Left ventricle myocardium inferior (tissue), 1 donor: ENCODE measurements at regions not wholly inside any gene's neighbourhood (a gene's known extent, or its start where the extent isn't known, plus 50 kb on each side); places are given as distances from the start of the nearest gene placed in this dataset.

Experiments
- DNase-seq: peaks from one replicate; pipeline ENCODE4 v3.0.0-alpha.2; 2020
- H3K27ac ChIP-seq: fragments of 200-600 bp; replicated peaks from 2 replicates; pipeline ENCODE4 v1.8.0; 2021
- H3K27me3 ChIP-seq: fragments of 200-600 bp; 2 replicates; pipeline ENCODE4 v1.8.0; 2021; ENCODE audit warnings: low read depth
- H3K36me3 ChIP-seq: fragments of 200-600 bp; 2 replicates; pipeline ENCODE4 v1.8.0; 2021
- H3K4me1 ChIP-seq: fragments of 200-600 bp; 2 replicates; pipeline ENCODE4 v1.8.0; 2021
- H3K4me3 ChIP-seq: fragments of 200-600 bp; 2 replicates; pipeline ENCODE4 v1.8.0; 2021; ENCODE audit warnings: mild to moderate bottlenecking, moderate library complexity
- H3K9me3 ChIP-seq: fragments of 200-600 bp; replicated peaks from 2 replicates; pipeline ENCODE4 v1.8.0; 2021
- intact Hi-C: fragments of 100-400 bp; cut with micrococcal nuclease; formaldehyde crosslinking; loops from one replicate; pipeline ENCODE4 v1.11.0; 2022
- TF ChIP-seq, protein P1 (sequence below): fragments of 200-600 bp; IDR thresholded peaks from 2 replicates; pipeline ENCODE4 v1.8.0; 2021; ENCODE audit warnings: antibody characterized with exemption, mild to moderate bottlenecking, borderline replicate concordance
- donor health status: DM: no; HTN: yes; CAD: no; lungs with severe emphysema.

DNA sequence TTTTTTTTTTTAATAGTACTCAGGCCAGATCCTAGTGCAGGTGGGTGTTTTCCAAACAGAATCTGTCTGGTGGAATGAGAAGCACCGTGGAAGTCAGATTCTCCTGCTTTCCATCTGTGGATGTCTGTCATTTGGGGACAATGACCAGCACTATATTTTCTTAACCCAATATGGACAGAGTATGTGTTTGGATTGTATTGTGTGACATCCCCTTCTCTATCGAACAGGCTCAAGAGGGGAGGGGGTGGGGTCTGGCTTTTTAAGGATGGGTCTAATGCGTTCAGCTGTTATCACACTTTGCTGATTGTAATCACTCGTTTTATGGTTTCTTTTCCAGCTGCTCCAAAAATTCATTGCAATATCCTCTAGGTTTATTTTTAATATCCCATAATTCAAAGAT is 197.5 kb upstream of the CEP162 start:
- H3K4me1 ChIP-seq = no peaks in the 10 kb centered on the region
- no peak overlapping the region for H3K27ac ChIP-seq
- H3K9me3 ChIP-seq = no peaks in the 10 kb centered on the region
- TF ChIP-seq, protein P1, sequence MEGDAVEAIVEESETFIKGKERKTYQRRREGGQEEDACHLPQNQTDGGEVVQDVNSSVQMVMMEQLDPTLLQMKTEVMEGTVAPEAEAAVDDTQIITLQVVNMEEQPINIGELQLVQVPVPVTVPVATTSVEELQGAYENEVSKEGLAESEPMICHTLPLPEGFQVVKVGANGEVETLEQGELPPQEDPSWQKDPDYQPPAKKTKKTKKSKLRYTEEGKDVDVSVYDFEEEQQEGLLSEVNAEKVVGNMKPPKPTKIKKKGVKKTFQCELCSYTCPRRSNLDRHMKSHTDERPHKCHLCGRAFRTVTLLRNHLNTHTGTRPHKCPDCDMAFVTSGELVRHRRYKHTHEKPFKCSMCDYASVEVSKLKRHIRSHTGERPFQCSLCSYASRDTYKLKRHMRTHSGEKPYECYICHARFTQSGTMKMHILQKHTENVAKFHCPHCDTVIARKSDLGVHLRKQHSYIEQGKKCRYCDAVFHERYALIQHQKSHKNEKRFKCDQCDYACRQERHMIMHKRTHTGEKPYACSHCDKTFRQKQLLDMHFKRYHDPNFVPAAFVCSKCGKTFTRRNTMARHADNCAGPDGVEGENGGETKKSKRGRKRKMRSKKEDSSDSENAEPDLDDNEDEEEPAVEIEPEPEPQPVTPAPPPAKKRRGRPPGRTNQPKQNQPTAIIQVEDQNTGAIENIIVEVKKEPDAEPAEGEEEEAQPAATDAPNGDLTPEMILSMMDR = no peak
- peaks cover 8% of the 10 kb centered on the region for H3K27me3 ChIP-seq
- DNase-seq = no peak
- H3K4me3 ChIP-seq = no peak overlapping the region
- intact Hi-C loops = no loop called here
- H3K36me3 ChIP-seq = no peaks in the 10 kb centered on the region

DNA sequence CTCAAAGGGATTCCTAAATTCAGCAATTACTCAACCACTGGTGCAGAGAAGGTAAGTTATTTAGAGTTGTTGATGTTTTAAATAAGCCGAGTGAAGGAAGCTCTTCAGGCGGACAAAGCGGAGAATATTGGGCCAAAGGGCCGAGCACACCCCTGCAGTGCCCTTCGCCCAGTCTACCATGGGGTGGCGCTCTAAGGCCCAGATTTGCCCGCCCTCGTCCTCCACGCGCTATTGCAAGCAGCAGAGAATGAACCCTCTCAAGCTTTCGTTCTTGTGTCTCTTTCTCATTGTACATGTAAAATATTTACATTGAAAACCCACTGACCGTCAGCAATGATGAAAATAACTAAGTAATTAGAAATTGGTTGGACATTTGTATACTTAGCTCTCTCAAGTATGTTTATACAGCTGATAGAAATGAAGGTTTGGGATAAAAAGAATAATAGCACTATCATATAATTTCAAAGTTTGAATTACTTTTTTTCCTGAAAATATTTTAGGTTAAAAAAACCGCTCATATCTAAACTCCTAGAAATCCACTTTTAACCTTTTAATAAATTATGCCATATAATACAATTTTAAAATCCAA is 195.0 kb upstream of the CEP162 start:
- Histone ChIP-seq H3K27me3 (peaks cover 8% of the 10 kb centered on the region), H3K9me3 (no peaks in the 10 kb centered on the region), H3K4me1 (no peaks in the 10 kb centered on the region), H3K4me3 (peak overlapping the region; percentile 21), H3K36me3 (no peaks in the 10 kb centered on the region), H3K27ac (no peak overlapping the region)
- TF ChIP-seq, protein P1 = peak; percentile 58
- peak; percentile 46 for DNase-seq
- intact Hi-C loops = no loop called here

DNA sequence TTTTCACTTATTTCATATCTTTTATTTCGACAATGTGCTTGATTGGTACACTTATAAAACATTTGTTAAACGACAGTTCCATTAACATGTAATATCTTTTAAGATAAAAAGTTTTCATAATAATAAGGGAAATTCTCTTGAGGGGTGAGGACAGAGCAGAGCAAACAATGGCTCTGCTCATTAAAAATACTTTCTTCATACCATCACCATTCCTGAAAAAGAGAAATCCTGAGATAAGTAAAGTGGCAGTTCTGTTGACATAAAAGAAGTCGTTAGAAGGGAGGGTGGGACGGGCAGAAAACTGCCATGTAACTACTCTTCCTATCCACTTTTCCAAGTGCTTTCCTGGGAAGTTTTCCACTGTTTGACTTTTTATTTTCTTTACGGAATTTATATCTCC is 193.6 kb upstream of the CEP162 start:
- intact Hi-C loops = no loop called here
- TF ChIP-seq, protein P1 = no peak
- H3K27me3 ChIP-seq = peaks cover 3% of the 10 kb centered on the region
- no peak overlapping the region for H3K27ac ChIP-seq
- no peaks in the 10 kb centered on the region for H3K36me3 ChIP-seq
- H3K4me1 ChIP-seq = no peaks in the 10 kb centered on the region
- DNase-seq = no peak
- no peaks in the 10 kb centered on the region for H3K9me3 ChIP-seq
- H3K4me3 ChIP-seq = no peak overlapping the region

DNA sequence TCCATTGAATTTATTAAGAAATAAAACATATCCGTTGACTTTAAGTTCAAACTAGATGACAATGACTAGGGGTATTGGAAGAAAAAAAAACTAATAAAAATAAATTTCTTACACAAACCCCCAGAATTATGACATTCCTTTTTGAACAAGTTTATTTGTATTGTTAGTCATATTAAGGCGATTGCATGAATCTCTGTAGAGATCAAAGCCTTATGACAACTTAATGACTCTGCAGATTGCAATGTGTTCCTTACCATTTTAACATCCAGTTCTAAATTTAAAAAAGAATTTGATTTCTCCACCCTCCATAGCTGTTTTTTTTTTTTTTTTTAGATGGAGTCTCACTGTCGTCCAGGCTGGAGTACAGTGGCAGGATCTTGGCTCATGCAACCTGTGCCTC is 189.8 kb upstream of the CEP162 start:
- Histone ChIP-seq H3K4me3 (no peak overlapping the region), H3K36me3 (no peaks in the 10 kb centered on the region), H3K27me3 (no peaks in the 10 kb centered on the region), H3K27ac (no peak overlapping the region), H3K9me3 (no peaks in the 10 kb centered on the region), H3K4me1 (no peaks in the 10 kb centered on the region)
- no peak for DNase-seq
- intact Hi-C loops = no loop called here
- TF ChIP-seq, protein P1 = no peak

DNA sequence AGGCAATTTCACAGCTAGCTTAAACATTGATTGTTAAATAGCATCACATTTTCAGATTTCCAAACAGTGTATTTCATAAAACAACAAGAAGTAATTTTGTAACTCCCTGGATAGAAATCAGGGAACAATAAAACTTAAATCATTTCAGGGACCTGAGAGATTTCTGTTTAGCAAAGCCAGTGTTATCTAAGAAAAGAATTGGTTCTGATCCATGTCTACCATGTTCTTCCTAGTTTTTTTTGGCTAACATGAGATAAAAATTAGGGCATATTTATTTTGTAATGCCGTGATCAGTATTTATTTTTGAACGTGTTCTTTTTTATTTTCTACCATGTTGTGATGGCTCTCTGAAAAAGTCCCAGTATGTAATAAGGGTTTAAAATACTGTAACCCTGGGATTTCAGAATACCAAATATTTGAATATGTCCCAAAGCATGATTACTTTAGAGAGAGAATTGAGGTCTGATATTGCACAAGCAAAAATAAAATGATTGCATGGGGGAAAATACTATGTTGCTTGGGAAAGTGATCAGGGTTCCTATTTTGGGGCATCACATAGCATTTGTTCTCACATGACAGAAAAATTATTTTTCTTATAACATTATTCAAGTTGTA is 188.7 kb upstream of the CEP162 start:
- Histone ChIP-seq H3K4me1 (no peaks in the 10 kb centered on the region), H3K27ac (no peak overlapping the region), H3K9me3 (no peaks in the 10 kb centered on the region), H3K36me3 (no peaks in the 10 kb centered on the region), H3K4me3 (no peak overlapping the region), H3K27me3 (no peaks in the 10 kb centered on the region)
- intact Hi-C loops = no loop called here
- no peak for DNase-seq
- TF ChIP-seq, protein P1 = no peak
